ENCODE measurements at regions not wholly inside any gene's neighbourhood (a gene's known extent, or its start where the extent isn't known, plus 50 kb on each side); places are given as distances from the start of the nearest gene placed in this dataset.

GRCh38 chr3:159030138-159030670, 228.3 kb downstream of the MFSD1 start:
- Mint-ChIP-seq H3K27me3 (ENCODE audit: unreplicated experiment) (no peaks in the 10 kb centered on the region), H3K4me1 (ENCODE audit: unreplicated experiment) (no peaks in the 10 kb centered on the region)
- TF ChIP-seq CTCF (IDR thresholded peaks at IDR 0.05): no peak

DNA sequence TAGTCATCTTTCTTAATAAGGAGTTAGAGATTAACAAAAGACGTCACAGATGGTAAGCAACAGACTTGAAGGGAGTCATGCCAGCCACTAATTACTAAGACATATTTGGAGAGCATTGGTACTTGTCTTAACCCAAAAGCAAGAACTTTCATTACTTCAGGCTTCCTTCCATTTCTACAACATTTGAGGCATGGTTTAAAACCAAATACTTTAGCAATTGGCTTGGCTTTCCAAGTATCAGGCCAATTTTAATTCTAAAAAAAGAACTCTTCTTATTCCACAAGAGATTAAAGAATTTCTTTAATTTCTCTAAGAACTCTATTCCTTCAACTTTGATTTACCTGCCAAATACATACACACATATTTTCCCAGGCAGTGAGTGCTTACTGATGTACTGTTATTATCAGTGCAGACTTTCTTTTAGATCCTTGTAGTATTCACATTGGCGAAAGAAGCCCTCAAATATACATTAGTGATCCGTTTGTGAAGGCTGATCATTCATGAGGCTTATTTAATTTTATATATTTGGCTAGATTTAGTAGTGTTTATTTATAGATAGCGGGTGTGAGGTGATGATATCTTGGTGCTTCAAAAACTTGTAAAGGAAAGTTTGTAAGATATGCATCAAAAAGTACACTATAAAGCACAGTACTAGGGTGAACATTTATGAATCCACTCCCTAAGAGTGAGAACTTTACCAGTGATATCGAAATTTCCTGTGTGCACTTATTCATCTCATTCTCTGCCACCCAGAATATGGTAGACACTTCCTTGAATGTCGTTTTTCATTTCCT, 229.2 kb downstream of the MFSD1 start:
- H3K27ac Mint-ChIP-seq (ENCODE audit: unreplicated experiment): no peak overlapping the region
- no peak for DNase-seq (ENCODE audit: extremely low spot score, unreplicated experiment)
- no peaks in the 10 kb centered on the region for H3K36me3 Mint-ChIP-seq (ENCODE audit: unreplicated experiment)

More at GRCh38 chr3:159030138-159030670, 228.3 kb downstream of the MFSD1 start:
- H3K9me3 Mint-ChIP-seq (ENCODE audit: unreplicated experiment): no peaks in the 10 kb centered on the region
- DNase-seq (ENCODE audit: extremely low spot score, unreplicated experiment): no peak
- H3K27ac Mint-ChIP-seq (ENCODE audit: unreplicated experiment): no peak overlapping the region
- no peaks in the 10 kb centered on the region for H3K36me3 Mint-ChIP-seq (ENCODE audit: unreplicated experiment)
- H3K4me3 Mint-ChIP-seq (ENCODE audit: unreplicated experiment): no peak overlapping the region

GRCh38 chr3:159032311-159032710, 230.5 kb downstream of the MFSD1 start:
- H3K4me1 Mint-ChIP-seq (ENCODE audit: unreplicated experiment): no peaks in the 10 kb centered on the region
- peaks cover 3% of the 10 kb centered on the region for H3K27me3 Mint-ChIP-seq (ENCODE audit: unreplicated experiment)
- no peak for DNase-seq (ENCODE audit: extremely low spot score, unreplicated experiment)
- no peak overlapping the region for H3K27ac Mint-ChIP-seq (ENCODE audit: unreplicated experiment)
- no peaks in the 10 kb centered on the region for H3K9me3 Mint-ChIP-seq (ENCODE audit: unreplicated experiment)
- H3K4me3 Mint-ChIP-seq (ENCODE audit: unreplicated experiment): no peak overlapping the region
- no peaks in the 10 kb centered on the region for H3K36me3 Mint-ChIP-seq (ENCODE audit: unreplicated experiment)
- no peak for TF ChIP-seq CTCF (IDR thresholded peaks at IDR 0.05)

More for the DNA sequence above, 229.2 kb downstream of the MFSD1 start:
- Mint-ChIP-seq H3K27me3 (ENCODE audit: unreplicated experiment) (peaks cover under 1% of the 10 kb centered on the region), H3K4me3 (ENCODE audit: unreplicated experiment) (no peak overlapping the region), H3K4me1 (ENCODE audit: unreplicated experiment) (no peaks in the 10 kb centered on the region), H3K9me3 (ENCODE audit: unreplicated experiment) (no peaks in the 10 kb centered on the region)
- no peak for TF ChIP-seq CTCF (IDR thresholded peaks at IDR 0.05)

- no peaks in the 10 kb centered on the region for H3K36me3 Mint-ChIP-seq (ENCODE audit: unreplicated experiment)
- H3K4me1 Mint-ChIP-seq (ENCODE audit: unreplicated experiment): no peaks in the 10 kb centered on the region
- H3K4me3 Mint-ChIP-seq (ENCODE audit: unreplicated experiment): no peak overlapping the region
- H3K27ac Mint-ChIP-seq (ENCODE audit: unreplicated experiment): no peak overlapping the region
- TF ChIP-seq CTCF (IDR thresholded peaks at IDR 0.05): no peak
- H3K27me3 Mint-ChIP-seq (ENCODE audit: unreplicated experiment): peaks cover 21% of the 10 kb centered on the region
- DNase-seq (ENCODE audit: extremely low spot score, unreplicated experiment): no peak
- H3K9me3 Mint-ChIP-seq (ENCODE audit: unreplicated experiment): no peaks in the 10 kb centered on the region
These were observed 236.6 kb downstream of the MFSD1 start for GRCh38 chr3:159038405-159038804.

DNA sequence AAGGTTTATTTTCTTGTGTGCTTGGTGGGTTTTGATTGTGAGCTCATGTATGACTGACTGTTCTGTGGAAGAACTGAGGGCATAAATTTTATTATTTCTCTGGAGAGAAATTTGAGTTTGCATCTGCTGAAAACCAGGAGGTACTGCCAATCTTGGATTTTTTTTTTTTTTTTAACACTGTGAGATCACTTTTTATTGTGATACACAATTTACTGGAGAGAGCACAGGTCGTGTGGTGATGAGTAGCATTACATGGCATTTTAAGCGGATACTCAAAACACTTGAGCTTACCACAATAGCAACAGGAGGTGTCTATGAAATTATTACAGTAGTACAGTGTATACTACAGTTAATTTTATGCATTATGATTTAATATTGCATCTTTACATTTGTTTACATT, 237.4 kb downstream of the MFSD1 start:
- no peak for TF ChIP-seq CTCF (IDR thresholded peaks at IDR 0.05)
- Mint-ChIP-seq H3K9me3 (ENCODE audit: unreplicated experiment) (no peaks in the 10 kb centered on the region), H3K27me3 (ENCODE audit: unreplicated experiment) (peaks cover 21% of the 10 kb centered on the region), H3K27ac (ENCODE audit: unreplicated experiment) (no peak overlapping the region), H3K36me3 (ENCODE audit: unreplicated experiment) (no peaks in the 10 kb centered on the region), H3K4me1 (ENCODE audit: unreplicated experiment) (no peaks in the 10 kb centered on the region), H3K4me3 (ENCODE audit: unreplicated experiment) (no peak overlapping the region)
- no peak for DNase-seq (ENCODE audit: extremely low spot score, unreplicated experiment)
